T-cell (primary cell): ENCODE measurements at regions not wholly inside any gene's neighbourhood (a gene's known extent, or its start where the extent isn't known, plus 50 kb on each side); places are given as distances from the start of the nearest gene placed in this dataset.

Source experiments
- ATAC-seq, 4 experiments: fragments of 200-7000 bp in 3 of 4; fragments of 150-1000 bp in 1 of 4; cut with Tn5 transposase; replicated peaks in 1 of 4; 1 replicate in 3 of 4; 2 replicates in 1 of 4; pipeline ENCODE4 v1.10.0; 2021; ENCODE audit warnings: moderate library complexity in 3 of 4, mild to moderate bottlenecking in 2 of 4, moderate number of reproducible peaks in 1 of 4
- CTCF ChIA-PET, 2 donors: fragments of 300-600 bp; sonication (Branson Sonifier 250); formaldehyde crosslinking; loops; one replicate each; lab custom pipeline; 2022; ENCODE audit warnings: antibody characterized with exemption in 2 of 2; lab: Charles Lee
- POLR2A ChIA-PET, 2 donors: fragments of 300-600 bp; sonication (Branson Sonifier 250); formaldehyde crosslinking; loops; one replicate each; lab custom pipeline; 2022; ENCODE audit warnings: antibody characterized with exemption in 2 of 2; lab: Charles Lee
- DNase-seq, 35 experiments: peaks; one replicate each; pipeline versions ENCODE4 v3.0.0 to v3.0.0-alpha.2; 2013 to 2023
- H3K27ac ChIP-seq: one replicate; pipeline ENCODE4 v1.5.1; 2013; ENCODE audit warnings: low read length
- H3K27me3 ChIP-seq, 2 experiments: replicated peaks in 1 of 2; 1 replicate in 1 of 2; 2 replicates in 1 of 2; pipeline versions ENCODE4 v1.6.1 to v1.7.0; 2013; ENCODE audit warnings: low read length in 1 of 2, mixed read lengths in 1 of 2; ENCODE audit not compliant: control insufficient read depth in 2 of 2, insufficient read depth in 2 of 2; ENCODE audit errors: extremely low read depth in 1 of 2
- H3K36me3 ChIP-seq, 2 donors: 1 replicate in 1 of 2; 2 replicates in 1 of 2; pipeline versions ENCODE4 v1.6.1 to v1.7.0; 2013; ENCODE audit warnings: low read length in 1 of 2; ENCODE audit not compliant: control insufficient read depth in 2 of 2, insufficient read depth in 1 of 2; ENCODE audit errors: extremely low read depth in 1 of 2
- H3K4me1 ChIP-seq, 2 experiments: 1 replicate in 1 of 2; 2 replicates in 1 of 2; pipeline versions ENCODE4 v1.6.1 to v1.7.0; 2013; ENCODE audit warnings: low read length in 2 of 2, mixed read lengths in 1 of 2; ENCODE audit not compliant: insufficient read depth in 2 of 2, control insufficient read depth in 1 of 2; ENCODE audit errors: extremely low read depth in 1 of 2
- H3K4me3 ChIP-seq, 2 donors: 1 replicate in 1 of 2; 2 replicates in 1 of 2; pipeline versions ENCODE4 v1.5.1 to v1.7.0; 2013; ENCODE audit warnings: mild to moderate bottlenecking in 2 of 2, low read length in 1 of 2, moderate library complexity in 1 of 2; ENCODE audit not compliant: control insufficient read depth in 1 of 2; ENCODE audit errors: extremely low read depth in 1 of 2
- H3K9me3 ChIP-seq: 2 replicates; pipeline ENCODE4 v1.7.0; 2013
- H3K27ac Mint-ChIP-seq, 2 donors: one replicate each; pipeline ENCODE4 v1.8.0; 2020 to 2021; ENCODE audit warnings: mild to moderate bottlenecking in 2 of 2, mixed read lengths in 2 of 2
- H3K27me3 Mint-ChIP-seq, 2 donors: one replicate each; pipeline ENCODE4 v1.8.0; 2021 to 2022; ENCODE audit warnings: mixed read lengths in 2 of 2
- H3K36me3 Mint-ChIP-seq: one replicate; pipeline ENCODE4 v1.8.0; 2021; ENCODE audit warnings: mixed read lengths
- H3K4me1 Mint-ChIP-seq, 3 donors: one replicate each; pipeline ENCODE4 v1.8.0; 2020 to 2022; ENCODE audit warnings: mixed read lengths in 3 of 3, mild to moderate bottlenecking in 1 of 3
- H3K4me3 Mint-ChIP-seq, 3 donors: one replicate each; pipeline ENCODE4 v1.8.0; 2020 to 2022; ENCODE audit warnings: mild to moderate bottlenecking in 3 of 3, mixed read lengths in 3 of 3, moderate library complexity in 3 of 3
- H3K9me3 Mint-ChIP-seq, 3 donors: one replicate each; pipeline ENCODE4 v1.8.0; 2020 to 2022; ENCODE audit warnings: mixed read lengths in 3 of 3
- WGBS: methylation state at CpG from one replicate; pipeline ENCODE4 v1.1.5; 2013; ENCODE audit warnings: missing lambda C conversion rate; ENCODE audit not compliant: insufficient coverage; 5-methylcytosine and 5-hydroxymethylcytosine counted together

DNA sequence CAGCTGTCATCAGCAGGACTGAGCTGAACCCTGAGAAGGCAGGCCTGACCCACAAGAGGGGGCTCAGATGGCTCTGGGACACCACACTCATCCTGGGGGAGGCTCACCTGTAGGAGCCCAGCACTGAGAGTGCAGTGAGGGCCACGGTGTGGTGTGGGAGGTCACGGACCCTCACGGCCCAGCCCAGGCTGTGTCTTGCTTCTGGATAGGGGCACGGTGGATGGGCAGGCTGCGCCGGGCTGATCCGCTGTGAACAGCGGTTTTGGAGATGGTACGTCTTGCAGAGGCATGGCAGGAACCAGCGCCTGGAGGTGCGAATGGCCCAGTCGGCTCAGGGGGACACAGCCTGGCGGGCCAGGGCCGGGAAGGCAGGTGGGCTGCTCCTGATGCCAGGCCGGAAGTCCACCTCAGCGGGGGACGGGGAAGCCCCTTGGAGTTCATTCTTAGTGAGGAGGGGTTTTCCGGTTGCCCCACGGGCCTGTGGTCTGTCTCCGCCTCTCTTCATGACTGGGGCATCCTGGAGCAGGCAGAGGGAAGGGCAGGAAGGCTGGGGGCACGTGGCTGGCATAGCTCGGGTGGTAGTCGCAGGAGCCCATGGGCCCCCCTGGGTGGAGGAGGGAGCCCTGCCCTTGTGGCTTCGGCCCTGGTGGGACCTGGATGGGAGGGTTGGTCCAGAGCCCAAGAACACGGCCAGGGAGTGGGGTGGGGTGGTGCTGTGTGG lies 112.5 kb downstream of the UNCX start:
- POLR2A ChIA-PET, result no interaction called here
- WGBS, result 80% methylated on average over 19 of the region's 25 CpGs
- DNase-seq, result no peak

DNA sequence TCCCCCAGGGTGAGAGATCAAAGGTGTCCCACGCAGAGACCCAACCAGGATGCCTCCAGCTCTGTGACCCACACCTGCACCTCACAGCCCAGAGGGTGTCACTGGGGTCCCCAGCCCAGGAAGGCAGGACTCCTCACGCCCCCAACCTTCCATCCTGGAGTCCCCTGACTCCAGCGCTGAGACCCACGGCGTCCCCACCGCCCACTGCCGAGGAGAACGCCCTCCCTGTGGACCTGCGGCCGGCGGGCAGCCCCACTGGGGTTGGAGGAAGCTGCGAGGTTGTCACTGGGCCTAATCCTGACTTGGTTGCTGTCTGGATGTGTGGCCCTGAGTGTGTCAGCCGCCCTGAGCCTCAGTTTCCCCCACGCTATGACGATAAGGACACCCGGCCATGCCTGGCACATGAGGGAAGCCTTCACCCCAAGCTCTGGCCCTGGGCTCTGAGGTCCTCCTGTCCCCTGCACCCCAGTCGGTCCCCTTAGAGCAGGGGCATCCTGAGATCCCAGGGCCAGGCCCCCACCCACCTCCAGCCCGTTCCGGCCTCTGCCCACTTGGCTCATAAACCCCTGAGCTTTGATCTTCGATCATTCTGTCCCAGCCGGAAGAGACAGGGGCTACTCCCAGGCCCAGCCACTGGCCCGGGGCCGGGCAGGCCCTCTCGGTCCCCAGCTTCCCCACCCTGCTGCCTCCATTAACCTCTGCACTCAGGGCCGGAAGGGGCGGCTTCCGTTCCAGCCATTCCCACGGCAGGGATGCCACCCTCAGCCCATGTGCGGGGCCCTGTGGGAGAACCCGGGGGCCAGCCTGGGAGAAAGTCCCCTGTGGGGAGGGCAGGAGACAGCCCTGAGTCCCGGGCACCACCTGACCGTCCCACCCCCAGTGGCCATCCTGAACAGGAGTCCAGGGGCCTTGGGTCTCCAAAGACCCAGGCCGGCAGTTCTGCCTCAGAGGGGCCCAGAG lies 113.2 kb downstream of the MICALL2 start:
- ATAC-seq, result no peak
- peaks cover 0 to 61% of the 10 kb centered on the region in 2 experiments for H3K27me3 ChIP-seq

More for the DNA sequence above, 112.5 kb downstream of the UNCX start:
- H3K36me3 ChIP-seq, result no peaks in the 10 kb centered on the region
- H3K27ac ChIP-seq, result no peak overlapping the region
- H3K9me3 ChIP-seq, result no peaks in the 10 kb centered on the region
- H3K27me3 ChIP-seq, result peaks cover 0 to 69% of the 10 kb centered on the region in 2 experiments
- CTCF ChIA-PET, result no interaction called here
- no peak overlapping the region for H3K4me3 ChIP-seq
- Mint-ChIP-seq H3K4me1 (no peaks in the 10 kb centered on the region), H3K9me3 (peaks cover 0 to 2% (median 0%) of the 10 kb centered on the region in 3 donors), H3K27me3 (peaks cover 22 to 31% of the 10 kb centered on the region in 2 donors), H3K36me3 (no peaks in the 10 kb centered on the region), H3K4me3 (no peak overlapping the region), H3K27ac (no peak overlapping the region)
- no peaks in the 10 kb centered on the region for H3K4me1 ChIP-seq
- no peak for ATAC-seq

DNA sequence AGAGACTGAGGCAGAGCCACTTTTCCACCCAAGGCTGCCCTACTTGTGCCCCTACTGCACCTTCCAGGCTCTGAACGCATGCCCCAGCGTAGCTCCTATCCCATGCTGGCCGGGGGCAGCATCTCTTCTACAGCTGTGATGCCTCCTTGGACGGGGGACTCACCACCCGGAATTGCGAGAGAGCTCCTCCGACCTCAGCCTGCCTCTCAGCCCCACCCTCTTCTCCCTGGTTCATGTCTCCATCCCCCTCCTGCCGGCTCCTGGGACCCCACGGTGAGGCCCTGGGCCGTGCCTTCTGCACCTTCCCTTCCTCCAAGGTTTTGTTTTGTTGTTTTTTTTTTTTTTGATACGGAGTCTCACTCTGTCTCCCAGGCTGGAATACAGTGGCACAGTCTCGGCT lies 112.4 kb downstream of the MICALL2 start:
- Mint-ChIP-seq H3K4me3 (no peak overlapping the region), H3K36me3 (no peaks in the 10 kb centered on the region), H3K9me3 (peaks cover 0 to 2% (median 0%) of the 10 kb centered on the region in 3 donors), H3K27me3 (peaks cover 21 to 36% of the 10 kb centered on the region in 2 donors), H3K4me1 (no peaks in the 10 kb centered on the region), H3K27ac (no peak overlapping the region)
- Histone ChIP-seq H3K27ac (no peak overlapping the region), H3K4me1 (no peaks in the 10 kb centered on the region), H3K36me3 (no peaks in the 10 kb centered on the region), H3K4me3 (no peak overlapping the region), H3K27me3 (peaks cover 0 to 61% of the 10 kb centered on the region in 2 experiments), H3K9me3 (no peaks in the 10 kb centered on the region)
- 74% methylated on average over 7 of the region's 12 CpGs for WGBS
- CTCF ChIA-PET, result no interaction called here
- POLR2A ChIA-PET, result no interaction called here
- ATAC-seq (no peak), DNase-seq (no peak)

More for the DNA sequence above, 113.2 kb downstream of the MICALL2 start:
- Mint-ChIP-seq H3K4me3 (no peak overlapping the region), H3K9me3 (peaks cover 0 to 2% (median 0%) of the 10 kb centered on the region in 3 donors), H3K27me3 (peaks cover 21 to 33% of the 10 kb centered on the region in 2 donors), H3K4me1 (no peaks in the 10 kb centered on the region), H3K27ac (no peak overlapping the region), H3K36me3 (no peaks in the 10 kb centered on the region)
- WGBS, result 83% methylated on average over 32 of the region's 33 CpGs
- Histone ChIP-seq H3K4me3 (no peak overlapping the region), H3K27ac (no peak overlapping the region), H3K4me1 (no peaks in the 10 kb centered on the region), H3K36me3 (no peaks in the 10 kb centered on the region), H3K9me3 (no peaks in the 10 kb centered on the region)
- POLR2A ChIA-PET, result no interaction called here
- DNase-seq, result no peak
- CTCF ChIA-PET, result no interaction called here

DNA sequence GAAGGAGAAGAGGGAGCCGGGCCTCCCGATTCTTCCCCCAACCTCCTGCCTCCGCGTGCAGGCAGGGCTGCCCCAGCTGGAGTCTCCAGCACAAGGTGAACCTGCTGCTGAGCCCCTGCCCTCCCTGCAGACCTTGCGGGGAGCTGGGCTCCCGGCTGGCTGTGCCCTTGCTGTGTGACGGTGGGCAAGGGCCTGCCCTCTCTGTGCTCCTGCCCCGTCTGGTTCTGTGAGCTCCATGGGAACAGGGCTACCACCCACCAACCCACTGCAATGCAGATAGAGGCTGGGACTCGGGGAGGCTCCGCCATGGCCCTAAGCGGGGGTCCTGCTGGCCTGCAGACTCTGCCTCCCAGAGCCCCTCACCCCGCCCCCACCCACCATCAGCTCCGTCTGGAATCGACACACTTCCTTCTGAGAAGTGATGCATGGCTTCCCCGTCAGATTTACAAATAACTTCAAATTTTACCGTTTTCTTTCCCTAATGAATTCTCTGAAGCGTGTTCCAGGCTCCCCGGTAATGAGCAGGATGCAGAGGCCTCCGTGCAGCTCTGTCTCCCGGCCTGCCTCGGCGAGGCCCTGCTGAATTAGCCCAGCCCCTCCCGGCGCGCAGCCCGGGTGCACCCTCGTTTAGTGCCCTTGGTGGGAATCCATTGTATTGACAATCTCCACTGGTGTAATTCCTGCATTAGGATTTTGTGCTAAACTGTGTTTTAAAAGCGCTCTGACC lies 111.0 kb downstream of the MICALL2 start:
- no peaks in the 10 kb centered on the region for H3K4me1 Mint-ChIP-seq
- ChIA-PET CTCF (interaction anchor here in 1 of 2 donors (0.5 kb wide), 1 partner anchor 839 kb away, joined by 3 read pairs; no protein-coding TSS in a partner anchor), POLR2A (no interaction called here)
- no peak for DNase-seq
- no peak overlapping the region for H3K4me3 Mint-ChIP-seq
- 57% methylated on average over 24 of the region's 28 CpGs for WGBS
- H3K9me3 Mint-ChIP-seq, result no peaks in the 10 kb centered on the region
- no peak overlapping the region for H3K27ac Mint-ChIP-seq
- Histone ChIP-seq H3K9me3 (no peaks in the 10 kb centered on the region), H3K36me3 (no peaks in the 10 kb centered on the region), H3K4me3 (no peak overlapping the region), H3K27ac (no peak overlapping the region), H3K4me1 (no peaks in the 10 kb centered on the region), H3K27me3 (peaks cover 0 to 66% of the 10 kb centered on the region in 2 experiments)
- H3K36me3 Mint-ChIP-seq, result no peaks in the 10 kb centered on the region
- H3K27me3 Mint-ChIP-seq, result peaks cover 17 to 31% of the 10 kb centered on the region in 2 donors
- ATAC-seq, result no peak

DNA sequence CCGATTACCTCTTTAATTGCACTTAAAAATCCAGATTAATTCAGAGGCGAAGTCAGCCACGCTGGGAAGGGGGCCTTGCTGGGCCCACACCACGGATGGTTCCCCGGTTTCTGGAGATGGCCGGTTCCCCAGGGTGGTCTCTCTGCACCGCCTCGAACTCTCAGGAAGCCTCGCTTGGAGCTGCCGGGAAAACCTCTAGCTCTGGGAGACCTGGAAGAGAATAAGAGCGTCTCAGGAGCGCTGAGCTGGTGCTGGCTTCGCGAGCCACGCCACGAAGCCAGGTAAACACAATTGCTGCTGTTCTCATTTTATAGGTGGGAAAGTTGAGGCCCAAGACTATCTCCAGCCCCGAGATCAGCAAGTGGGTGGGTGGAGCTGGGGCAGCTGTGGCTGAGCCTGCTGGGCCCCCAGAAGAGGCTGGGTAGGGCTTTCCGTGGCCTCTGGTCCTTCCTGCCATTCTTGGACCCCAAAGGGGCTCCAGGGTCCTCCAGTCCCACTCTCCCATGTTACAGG lies 110.4 kb downstream of the MICALL2 start:
- Histone ChIP-seq H3K9me3 (no peaks in the 10 kb centered on the region), H3K36me3 (no peaks in the 10 kb centered on the region), H3K27ac (no peak overlapping the region), H3K4me1 (no peaks in the 10 kb centered on the region), H3K27me3 (peaks cover 0 to 66% of the 10 kb centered on the region in 2 experiments), H3K4me3 (no peak overlapping the region)
- POLR2A ChIA-PET, result no interaction called here
- H3K36me3 Mint-ChIP-seq, result no peaks in the 10 kb centered on the region
- H3K27ac Mint-ChIP-seq, result no peak overlapping the region
- 71% methylated on average over 12 of the region's 18 CpGs for WGBS
- no peaks in the 10 kb centered on the region for H3K4me1 Mint-ChIP-seq
- no peak for DNase-seq
- peaks cover 17 to 31% of the 10 kb centered on the region in 2 donors for H3K27me3 Mint-ChIP-seq
- H3K9me3 Mint-ChIP-seq, result no peaks in the 10 kb centered on the region
- no peak for ATAC-seq
- no peak overlapping the region for H3K4me3 Mint-ChIP-seq
- CTCF ChIA-PET, result interaction anchor here in 1 of 2 donors (0.5 kb wide), 1 partner anchor 838 kb away, joined by 3 read pairs; no protein-coding TSS in a partner anchor

DNA sequence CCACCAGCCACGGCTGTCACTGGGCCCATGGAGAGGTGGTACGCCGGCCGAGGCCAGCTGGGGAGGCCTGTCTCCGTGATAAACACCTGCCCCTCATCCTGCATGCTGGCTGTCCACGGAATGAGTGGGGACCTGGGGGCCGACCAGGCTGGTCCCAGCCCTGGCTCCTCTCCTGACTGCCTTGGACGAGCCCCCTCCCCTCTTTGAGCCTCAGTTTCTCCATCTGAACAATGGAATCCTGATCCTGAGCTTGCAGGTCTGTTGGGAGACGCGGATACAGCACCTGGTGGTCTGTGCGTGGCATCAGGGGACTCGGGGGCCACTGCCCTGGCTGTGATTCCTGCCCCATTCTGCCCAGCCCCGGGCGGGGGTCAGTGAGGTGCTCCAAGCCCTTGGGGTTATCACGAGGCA lies 109.9 kb downstream of the MICALL2 start:
- no peak overlapping the region for H3K4me3 ChIP-seq
- peaks cover 0 to 68% of the 10 kb centered on the region in 2 experiments for H3K27me3 ChIP-seq
- H3K4me1 ChIP-seq, result no peaks in the 10 kb centered on the region
- Mint-ChIP-seq H3K4me3 (no peak overlapping the region), H3K27me3 (peaks cover 17 to 33% of the 10 kb centered on the region in 2 donors), H3K36me3 (no peaks in the 10 kb centered on the region), H3K4me1 (no peaks in the 10 kb centered on the region), H3K9me3 (no peaks in the 10 kb centered on the region), H3K27ac (no peak overlapping the region)
- POLR2A ChIA-PET, result no interaction called here
- DNase-seq (peak in 1 of 35 experiments; percentile 2), ATAC-seq (no peak)
- H3K27ac ChIP-seq, result no peak overlapping the region
- H3K9me3 ChIP-seq, result no peaks in the 10 kb centered on the region
- CTCF ChIA-PET, result no interaction called here
- 78% methylated on average over 14 of the region's 15 CpGs for WGBS
- H3K36me3 ChIP-seq, result no peaks in the 10 kb centered on the region
